Nephron progenitor cell (in vitro differentiated cells): ENCODE measurements at regions not wholly inside any gene's neighbourhood (a gene's known extent, or its start where the extent isn't known, plus 50 kb on each side); places are given as distances from the start of the nearest gene placed in this dataset.

Source experiments
- DNase-seq: peaks from one replicate; pipeline ENCODE4 v3.0.0; 2021
- H3K27ac Mint-ChIP-seq: 2 replicates; pipeline ENCODE4 v1.8.0; 2021; ENCODE audit warnings: mild to moderate bottlenecking, moderate library complexity, mixed read lengths
- H3K27me3 Mint-ChIP-seq: 2 replicates; pipeline ENCODE4 v1.8.0; 2021; ENCODE audit warnings: mild to moderate bottlenecking, low read depth, mixed read lengths; ENCODE audit not compliant: poor library complexity
- H3K36me3 Mint-ChIP-seq: 2 replicates; pipeline ENCODE4 v1.8.0; 2021; ENCODE audit warnings: low read depth, mixed read lengths
- H3K4me1 Mint-ChIP-seq: 2 replicates; pipeline ENCODE4 v1.8.0; 2021; ENCODE audit warnings: mixed read lengths
- H3K4me3 Mint-ChIP-seq: 2 replicates; pipeline ENCODE4 v1.8.0; 2021; ENCODE audit warnings: mild to moderate bottlenecking, moderate library complexity, mixed read lengths
- H3K9me3 Mint-ChIP-seq: 2 replicates; pipeline ENCODE4 v1.8.0; 2021; ENCODE audit warnings: mild to moderate bottlenecking, moderate library complexity, mixed read lengths
- CTCF ChIP-seq: fragments of 200-600 bp; sonication (generic); IDR thresholded peaks from 2 replicates; pipeline ENCODE4 v1.5.0; 2021; ENCODE audit warnings: antibody characterized with exemption

DNA sequence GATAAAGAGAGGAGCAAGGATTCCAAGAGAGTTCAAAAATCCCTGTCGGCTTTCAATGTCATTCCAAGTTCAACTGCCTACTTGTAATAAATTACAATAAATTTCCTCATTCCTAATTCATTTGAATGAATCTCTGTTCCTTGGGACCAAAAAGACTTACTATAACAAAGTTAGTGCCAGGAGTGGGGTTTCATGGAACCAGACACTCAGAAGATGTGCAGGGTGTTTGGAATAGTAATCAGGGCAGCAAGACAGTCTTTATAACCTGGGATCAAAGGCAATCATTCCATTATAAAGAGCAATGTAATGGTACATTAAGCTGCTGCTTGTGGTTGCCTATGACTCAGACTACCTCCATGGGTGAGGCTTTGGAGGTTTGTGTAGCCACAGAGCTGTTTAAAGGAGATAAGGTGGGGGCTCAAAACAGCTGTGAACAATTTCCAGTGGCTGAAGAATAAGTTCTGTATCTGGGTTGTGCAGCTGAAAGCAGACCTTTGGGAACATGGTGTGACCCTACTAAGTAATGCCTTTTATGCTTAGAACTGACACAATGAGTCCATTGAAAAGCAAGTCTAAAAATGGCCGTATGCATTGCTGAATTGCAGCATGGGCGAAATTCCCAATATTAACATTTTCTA lies 159.9 kb downstream of the LINC00237 start:
- no peak for DNase-seq
- no peaks in the 10 kb centered on the region for H3K36me3 Mint-ChIP-seq
- TF ChIP-seq CTCF = no peak
- no peak overlapping the region for H3K27ac Mint-ChIP-seq
- no peak overlapping the region for H3K4me3 Mint-ChIP-seq
- H3K27me3 Mint-ChIP-seq = peaks cover 4% of the 10 kb centered on the region
- peaks cover 8% of the 10 kb centered on the region for H3K9me3 Mint-ChIP-seq
- H3K4me1 Mint-ChIP-seq = peaks cover 12% of the 10 kb centered on the region

- Mint-ChIP-seq H3K4me3 (no peak overlapping the region), H3K36me3 (no peaks in the 10 kb centered on the region), H3K4me1 (peaks cover 12% of the 10 kb centered on the region), H3K27ac (no peak overlapping the region), H3K9me3 (peaks cover 4% of the 10 kb centered on the region), H3K27me3 (peaks cover 11% of the 10 kb centered on the region)
- no peak for DNase-seq
- TF ChIP-seq CTCF = no peak
Measured at GRCh38 chr20:20941468-20941889, 164.7 kb downstream of the LINC00237 start.

- Mint-ChIP-seq H3K9me3 (no peaks in the 10 kb centered on the region), H3K27me3 (peaks cover 7% of the 10 kb centered on the region), H3K27ac (no peak overlapping the region), H3K36me3 (no peaks in the 10 kb centered on the region), H3K4me3 (no peak overlapping the region), H3K4me1 (peaks cover 12% of the 10 kb centered on the region)
- DNase-seq = no peak
- TF ChIP-seq CTCF = no peak
Measured at GRCh38 chr20:20939006-20939405, 167.2 kb downstream of the LINC00237 start.

DNA sequence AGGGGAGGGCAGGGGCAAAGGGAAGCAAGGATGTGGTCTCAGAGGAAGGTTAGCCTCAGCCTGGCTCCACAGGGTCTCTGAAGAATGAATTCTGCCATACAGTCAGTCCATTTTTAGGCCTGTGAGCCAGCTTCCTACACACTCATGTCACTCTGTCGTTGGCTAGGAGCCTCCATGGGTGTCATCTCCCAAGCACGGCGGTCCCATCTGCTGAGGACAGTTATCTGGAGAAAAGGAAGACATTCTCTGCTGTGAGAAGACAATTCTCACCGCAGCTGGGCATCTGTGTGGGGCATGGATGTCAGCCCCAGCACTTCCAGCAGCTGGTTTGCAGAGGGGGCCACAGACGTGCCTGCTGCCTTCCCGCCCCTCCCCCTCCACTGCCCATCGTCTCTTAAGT lies 167.6 kb downstream of the LINC00237 start:
- no peaks in the 10 kb centered on the region for H3K9me3 Mint-ChIP-seq
- H3K36me3 Mint-ChIP-seq = no peaks in the 10 kb centered on the region
- TF ChIP-seq CTCF = no peak
- no peak overlapping the region for H3K4me3 Mint-ChIP-seq
- no peak overlapping the region for H3K27ac Mint-ChIP-seq
- DNase-seq = no peak
- H3K27me3 Mint-ChIP-seq = peaks cover 7% of the 10 kb centered on the region
- H3K4me1 Mint-ChIP-seq = peaks cover 12% of the 10 kb centered on the region

DNA sequence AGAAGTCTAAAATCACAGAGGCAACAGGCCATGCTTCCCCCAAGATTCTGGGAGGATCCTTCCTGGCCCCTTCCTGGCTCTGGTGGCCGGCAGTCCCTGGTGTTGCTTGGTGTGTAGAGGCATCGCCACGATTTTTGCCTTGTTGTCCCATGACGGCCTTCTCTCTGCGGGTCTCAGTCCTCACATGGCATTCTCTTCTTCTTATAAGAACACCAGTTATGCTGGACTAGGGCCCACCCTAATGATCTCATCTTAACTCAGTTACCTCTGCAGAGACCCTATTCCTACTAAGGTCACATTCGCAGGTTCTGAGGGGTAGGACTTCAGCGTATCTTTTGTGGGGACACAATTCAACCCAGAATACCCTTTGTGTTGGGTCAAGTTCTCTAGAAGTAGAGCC lies 168.0 kb downstream of the LINC00237 start:
- no peak for DNase-seq
- TF ChIP-seq CTCF = no peak
- no peaks in the 10 kb centered on the region for H3K36me3 Mint-ChIP-seq
- peaks cover 7% of the 10 kb centered on the region for H3K27me3 Mint-ChIP-seq
- H3K9me3 Mint-ChIP-seq = no peaks in the 10 kb centered on the region
- H3K4me3 Mint-ChIP-seq = no peak overlapping the region
- H3K4me1 Mint-ChIP-seq = peaks cover 9% of the 10 kb centered on the region
- H3K27ac Mint-ChIP-seq = no peak overlapping the region
